HG03064 (cell line): ENCODE measurements at regions not wholly inside any gene's neighbourhood (a gene's known extent, or its start where the extent isn't known, plus 50 kb on each side); places are given as distances from the start of the nearest gene placed in this dataset.

Experiments
- ATAC-seq: cut with Tn5 transposase; IDR thresholded peaks from one replicate; pipeline ENCODE4 v1.9.1; 2021; ENCODE audit warnings: low read depth; ENCODE audit not compliant: unreplicated experiment

DNA sequence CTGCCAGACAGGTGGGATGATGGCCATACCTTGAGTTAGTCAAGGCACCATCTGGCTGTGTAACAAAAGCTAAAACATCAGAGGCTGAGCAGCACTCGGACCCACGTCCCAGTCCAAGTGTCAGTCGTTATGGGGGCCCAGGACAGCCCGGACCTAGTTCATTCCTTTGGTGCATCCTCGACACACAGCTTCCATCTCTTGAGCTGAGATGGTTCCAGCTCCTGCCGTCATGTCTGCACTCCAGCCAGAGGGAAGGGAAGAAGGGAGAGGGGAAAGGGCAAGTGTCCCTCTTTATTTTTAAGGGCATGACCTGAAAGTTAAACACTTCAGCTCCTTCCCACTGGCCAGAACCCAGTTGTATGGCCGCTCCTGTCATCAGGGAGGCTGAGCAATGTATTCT lies 218.0 kb downstream of the SEC14L1 start:
- ATAC-seq = no peak

DNA sequence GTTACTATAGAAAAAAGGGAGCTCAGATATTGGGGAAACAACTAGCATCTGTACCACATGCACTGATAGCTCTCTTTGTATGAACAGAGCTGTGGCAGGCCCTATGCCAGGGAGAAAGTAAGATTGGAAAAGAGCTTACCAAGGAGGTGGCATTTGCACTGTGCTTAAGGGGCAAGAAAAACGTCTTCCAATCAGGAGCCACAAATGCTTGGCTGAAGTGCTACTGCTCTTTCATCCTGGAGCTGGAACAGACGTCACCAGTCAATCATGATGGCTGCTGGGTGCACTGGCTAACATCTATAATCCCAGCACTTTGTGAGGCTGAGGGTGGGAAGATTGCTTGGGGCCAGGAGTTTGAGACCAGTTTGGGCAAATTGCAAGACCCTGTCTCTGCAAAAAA lies 218.5 kb downstream of the SEC14L1 start:
- no peak for ATAC-seq

DNA sequence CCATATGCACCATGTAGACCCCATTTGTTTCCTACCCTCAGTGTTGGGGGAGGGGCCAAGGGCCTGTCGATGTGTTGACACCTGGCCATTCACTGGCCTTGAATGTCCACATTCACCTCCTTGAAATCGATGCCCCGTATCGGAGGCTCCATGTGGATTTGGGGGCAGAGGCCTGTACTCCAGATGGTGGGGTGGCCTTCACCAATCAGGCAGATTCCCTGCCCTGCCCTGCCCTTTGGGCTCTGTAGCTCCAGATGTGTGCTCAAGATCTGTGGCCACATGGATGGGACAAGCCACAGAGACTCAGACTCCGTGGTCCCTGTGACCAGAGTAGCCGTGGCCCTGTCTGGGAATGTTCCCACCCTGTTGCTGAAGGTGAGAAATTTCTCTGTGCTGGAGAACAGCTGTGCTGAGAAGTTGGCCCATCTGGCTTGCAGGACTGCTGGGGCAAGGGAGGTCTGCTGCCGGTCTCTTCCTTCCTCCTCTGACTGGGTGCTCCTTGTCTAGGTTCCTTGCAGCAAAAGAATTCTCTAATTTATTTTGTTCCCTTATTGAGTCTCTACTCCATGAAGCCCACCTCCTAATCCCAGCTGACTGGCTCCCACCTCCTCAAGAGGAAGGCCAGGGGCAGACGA lies 221.3 kb downstream of the SEC14L1 start:
- no peak for ATAC-seq

DNA sequence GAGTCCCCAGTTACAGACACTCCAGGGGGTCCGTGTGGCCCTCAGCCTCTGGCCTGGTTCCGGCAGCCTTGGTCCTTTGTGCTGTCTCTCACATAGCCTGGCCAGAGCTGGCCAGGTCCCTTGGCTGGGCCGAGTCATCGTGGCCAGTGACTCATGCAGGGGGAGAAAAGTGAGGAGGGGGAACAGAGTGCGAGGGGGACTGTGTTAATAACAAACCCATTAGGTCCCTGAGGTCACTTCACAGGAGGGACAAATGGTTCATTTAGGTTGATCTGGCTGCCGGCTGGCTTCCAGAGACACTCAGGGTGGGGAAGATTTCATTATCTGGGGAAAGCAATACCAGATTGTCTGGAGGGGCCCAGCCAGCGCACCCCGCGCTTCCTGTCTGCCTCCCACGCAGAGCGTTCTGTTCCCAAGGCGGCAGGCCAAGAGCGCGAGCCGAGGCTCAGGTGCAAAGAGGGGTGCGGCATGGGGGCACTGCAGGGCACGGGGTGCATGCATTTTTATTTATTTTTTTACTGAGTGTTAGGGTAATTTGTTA lies 223.1 kb downstream of the SEC14L1 start:
- no peak for ATAC-seq

DNA sequence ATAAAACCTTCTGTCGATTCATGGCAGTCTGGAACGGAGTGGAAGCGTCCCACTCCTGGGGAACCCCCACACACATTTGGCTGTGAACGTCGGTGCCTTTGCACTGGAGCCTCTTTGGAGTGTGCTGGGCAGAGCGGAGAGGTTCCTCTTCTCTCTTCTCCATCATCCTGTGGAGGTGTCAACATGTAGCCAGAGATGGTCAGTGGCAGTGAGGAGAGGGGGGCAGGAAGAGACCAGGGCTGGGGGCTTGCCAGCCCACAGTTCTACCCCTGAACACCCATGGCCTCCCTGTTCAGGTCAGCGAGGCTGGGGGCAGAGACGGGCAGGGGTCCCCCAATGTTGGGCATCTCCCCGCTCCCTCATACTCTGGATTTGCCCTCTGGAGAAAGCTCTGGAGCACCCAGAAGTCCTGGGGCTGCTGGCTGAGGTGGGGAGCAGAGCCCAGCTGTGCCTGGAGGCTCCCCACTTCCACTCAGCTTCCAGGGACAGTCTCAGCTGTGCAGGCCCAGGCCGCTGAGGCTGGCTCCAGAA lies 223.7 kb downstream of the SEC14L1 start:
- ATAC-seq = no peak

DNA sequence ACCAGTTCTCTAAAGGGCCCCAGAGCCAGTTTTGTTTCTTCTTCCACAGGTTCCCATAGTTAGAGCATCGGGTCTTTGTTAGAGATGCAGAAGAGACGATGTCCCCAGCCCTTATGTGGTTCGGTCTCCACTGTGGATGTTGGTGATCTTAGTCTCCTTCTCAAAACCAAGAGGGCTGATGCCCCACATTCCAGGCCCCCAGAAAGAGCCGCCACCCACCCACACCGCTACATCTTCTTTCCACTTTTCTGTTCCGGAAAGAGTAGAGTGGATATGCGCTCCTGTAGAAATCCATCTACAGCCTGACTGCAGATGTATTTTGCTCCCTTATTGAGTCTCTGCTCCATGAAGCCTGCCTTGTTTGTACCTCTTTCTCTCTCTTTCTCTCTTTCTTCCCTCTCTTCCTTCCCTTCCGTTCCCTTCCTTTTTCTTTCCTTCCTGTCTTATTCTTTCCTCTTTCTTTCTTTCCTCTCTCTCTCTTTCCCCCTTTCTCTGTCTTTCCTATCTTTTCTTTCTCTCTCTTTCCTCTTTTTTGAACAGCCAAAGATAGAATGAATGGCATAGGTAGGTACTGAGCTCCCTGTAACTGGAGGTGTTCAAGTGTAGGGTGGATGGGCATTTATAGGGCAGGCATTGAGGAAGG lies 224.3 kb downstream of the SEC14L1 start:
- no peak for ATAC-seq

DNA sequence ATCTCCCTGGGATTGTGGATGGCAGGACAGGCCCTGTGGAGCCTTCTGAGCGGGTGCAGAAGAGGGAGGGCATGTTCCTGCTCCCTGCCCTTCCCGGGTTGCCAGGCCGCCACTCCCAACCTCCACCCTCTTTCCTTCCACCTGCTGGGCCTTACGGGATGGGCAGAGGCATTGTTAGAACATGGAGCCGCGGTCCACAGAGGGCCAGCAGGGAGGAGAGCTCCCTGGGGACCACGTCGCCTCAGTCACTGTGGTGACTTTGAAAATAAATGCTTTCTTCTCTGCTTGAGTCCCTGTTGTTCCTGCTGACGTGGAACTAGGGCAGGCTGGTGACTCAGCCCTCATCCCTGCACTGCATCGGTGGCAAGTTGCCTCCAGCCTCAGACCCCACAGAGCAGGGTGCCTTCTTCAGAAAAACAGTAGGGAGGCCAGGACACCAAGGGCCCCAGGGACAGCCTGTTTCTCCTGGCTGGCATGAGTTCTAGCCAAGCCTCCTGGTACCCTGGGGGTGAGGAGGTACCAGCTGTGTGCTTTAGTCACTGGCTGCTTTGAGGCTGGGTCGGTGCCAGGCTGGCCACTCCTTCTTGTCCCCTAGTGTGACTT lies 224.9 kb downstream of the SEC14L1 start:
- ATAC-seq = no peak

DNA sequence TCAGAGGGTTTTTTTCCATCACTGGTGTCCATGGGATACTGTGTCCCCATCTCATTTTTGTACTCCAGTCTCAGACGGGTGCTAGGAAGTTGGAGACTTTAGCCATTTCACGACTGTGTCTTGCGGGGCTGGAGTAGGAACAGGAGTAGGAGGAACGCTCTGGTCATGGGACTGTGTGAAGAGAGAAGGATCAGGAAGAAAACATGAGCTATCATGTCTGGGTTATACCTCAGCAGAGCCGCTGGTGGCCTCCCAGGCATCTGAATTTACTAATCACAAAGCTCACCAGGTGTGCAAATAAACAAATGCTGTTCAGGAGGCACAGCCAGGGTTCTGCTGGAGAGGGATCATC lies 225.4 kb downstream of the SEC14L1 start:
- no peak for ATAC-seq

DNA sequence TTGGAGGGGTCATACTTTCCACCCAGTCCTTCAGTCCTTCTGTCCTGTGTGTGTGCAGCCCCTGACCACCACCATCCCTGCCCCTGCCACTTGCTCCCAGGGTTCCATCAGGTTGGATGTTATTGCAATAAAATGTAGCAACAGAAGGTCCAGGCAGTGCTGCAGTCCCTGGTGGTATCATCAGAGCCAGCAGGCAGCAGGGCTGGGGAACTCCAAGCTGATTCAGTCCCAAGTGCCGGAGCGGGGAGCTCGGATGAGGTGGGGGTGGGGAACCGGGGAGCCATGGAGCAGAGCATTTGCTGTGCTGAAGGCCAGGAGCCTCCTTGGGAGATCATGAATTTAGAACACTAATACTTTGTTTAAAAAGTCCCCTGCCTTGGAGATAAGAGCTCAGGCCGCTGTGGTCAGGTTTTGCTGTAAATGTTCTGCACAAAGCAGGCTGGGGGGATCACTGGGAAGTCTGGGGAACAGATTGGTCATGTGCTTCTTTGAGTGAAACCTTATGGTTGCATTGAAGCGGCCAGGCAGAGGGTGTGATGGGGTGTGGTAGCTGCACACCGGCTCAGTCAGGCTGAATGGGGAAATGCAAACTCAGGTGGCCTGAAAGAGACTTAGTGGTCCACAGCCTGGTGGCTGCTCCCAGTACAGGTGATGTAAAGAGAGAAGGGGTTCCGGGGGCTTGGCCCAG lies 225.9 kb downstream of the SEC14L1 start:
- ATAC-seq = no peak

DNA sequence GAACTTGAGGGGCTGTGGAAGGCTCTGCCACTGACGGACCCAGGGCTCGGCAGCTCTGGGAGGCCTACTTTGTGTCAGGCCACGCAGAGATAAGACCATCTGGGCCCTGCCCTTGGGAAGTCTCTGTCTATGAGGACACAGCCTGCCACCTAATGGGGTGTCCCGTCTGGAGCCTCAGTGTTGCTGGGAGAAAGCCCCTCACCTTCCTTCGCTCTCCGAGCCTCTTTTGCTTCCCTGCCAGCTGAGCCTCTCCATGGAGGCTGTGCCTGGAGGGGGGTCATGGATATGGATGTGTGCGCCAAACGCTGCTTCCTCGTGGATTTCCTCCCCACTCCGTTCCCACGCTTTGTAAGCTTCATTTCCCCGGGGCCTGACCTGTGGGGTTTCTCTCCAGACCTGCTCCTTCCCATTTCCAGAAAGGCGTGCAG lies 228.8 kb downstream of the SEC14L1 start:
- ATAC-seq = no peak

DNA sequence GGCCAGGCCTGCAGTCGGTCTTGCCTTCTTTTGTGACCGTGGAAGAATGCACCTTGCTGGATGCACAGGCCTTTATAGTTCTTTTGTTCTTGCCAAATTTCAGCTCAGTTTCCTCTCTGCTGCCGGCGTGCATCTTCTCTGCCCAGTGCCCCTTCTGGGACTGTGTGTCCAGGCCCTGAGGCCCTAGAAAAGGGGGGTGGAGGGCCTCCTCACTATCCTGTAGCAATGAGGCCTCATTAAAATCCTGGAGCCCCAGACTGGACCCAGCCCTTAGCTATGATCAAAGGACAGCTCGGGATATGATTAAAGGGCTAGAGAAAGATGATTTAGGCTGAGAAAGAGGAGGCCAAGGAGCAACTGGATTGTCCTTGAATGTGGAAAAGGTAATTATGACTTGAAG lies 229.8 kb downstream of the SEC14L1 start:
- ATAC-seq = no peak

DNA sequence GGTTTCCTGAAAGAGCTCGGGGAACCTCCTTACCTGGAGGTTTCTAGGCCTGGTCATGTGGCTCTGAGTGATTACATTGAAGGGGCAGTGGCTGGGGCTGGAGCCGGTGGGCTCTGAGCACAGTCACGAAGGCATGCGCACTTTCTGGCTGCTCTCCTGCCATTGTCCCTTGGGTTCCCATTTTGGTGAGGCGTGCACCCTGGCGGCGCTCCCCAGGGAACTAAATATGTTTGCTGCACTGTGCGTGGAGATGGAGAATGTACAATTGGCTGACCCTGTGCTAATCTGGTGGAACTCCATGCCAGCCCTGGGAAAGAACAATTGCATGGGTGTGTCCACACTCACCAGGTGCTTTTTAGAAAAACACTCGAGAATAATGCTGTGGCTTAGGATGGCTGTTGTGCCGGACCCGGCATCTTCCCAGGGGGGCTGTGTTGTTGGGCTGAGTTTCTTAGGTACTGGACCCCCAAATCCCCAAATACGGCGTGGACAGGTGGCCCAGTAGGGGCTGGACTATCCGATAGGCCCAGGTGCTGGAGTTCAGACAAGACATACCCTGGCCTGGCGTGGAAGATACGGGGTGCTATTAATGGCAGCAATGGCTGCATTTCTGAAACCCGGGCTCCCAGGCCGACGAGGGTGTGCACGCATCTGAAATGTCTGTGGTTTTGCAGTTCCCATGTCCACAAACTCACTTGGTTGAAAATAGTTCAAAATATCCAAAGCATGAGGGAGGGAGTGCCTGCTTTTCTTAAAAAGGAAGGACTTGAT lies 230.5 kb downstream of the SEC14L1 start:
- no peak for ATAC-seq

DNA sequence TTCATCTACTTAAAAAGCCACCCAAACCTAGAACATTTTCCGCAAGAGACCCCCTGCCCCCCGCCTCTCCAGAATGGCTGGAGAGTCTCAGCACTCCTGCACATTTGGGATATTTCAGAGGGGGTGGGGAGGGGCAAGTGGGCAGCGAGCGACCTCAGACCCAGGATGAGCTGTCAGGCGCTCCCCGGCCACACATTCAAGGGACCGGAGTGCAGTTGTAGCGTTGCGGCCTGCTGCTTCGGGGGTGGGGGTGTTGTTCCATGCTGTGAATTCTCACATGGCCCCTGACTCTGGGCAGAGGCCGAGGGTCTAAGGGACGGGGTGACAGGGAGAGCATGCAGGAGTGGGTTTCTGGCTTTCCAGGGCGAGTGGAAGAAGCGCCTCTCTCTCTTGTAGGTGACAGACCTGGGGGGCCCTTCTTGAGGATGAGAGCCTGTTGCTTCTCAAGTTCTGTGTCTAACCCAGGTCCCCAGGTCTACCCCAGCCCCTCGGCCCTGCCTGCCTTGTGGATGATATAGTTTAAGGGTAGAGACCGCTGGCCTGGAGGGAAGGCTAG lies 231.2 kb downstream of the SEC14L1 start:
- ATAC-seq = no peak

DNA sequence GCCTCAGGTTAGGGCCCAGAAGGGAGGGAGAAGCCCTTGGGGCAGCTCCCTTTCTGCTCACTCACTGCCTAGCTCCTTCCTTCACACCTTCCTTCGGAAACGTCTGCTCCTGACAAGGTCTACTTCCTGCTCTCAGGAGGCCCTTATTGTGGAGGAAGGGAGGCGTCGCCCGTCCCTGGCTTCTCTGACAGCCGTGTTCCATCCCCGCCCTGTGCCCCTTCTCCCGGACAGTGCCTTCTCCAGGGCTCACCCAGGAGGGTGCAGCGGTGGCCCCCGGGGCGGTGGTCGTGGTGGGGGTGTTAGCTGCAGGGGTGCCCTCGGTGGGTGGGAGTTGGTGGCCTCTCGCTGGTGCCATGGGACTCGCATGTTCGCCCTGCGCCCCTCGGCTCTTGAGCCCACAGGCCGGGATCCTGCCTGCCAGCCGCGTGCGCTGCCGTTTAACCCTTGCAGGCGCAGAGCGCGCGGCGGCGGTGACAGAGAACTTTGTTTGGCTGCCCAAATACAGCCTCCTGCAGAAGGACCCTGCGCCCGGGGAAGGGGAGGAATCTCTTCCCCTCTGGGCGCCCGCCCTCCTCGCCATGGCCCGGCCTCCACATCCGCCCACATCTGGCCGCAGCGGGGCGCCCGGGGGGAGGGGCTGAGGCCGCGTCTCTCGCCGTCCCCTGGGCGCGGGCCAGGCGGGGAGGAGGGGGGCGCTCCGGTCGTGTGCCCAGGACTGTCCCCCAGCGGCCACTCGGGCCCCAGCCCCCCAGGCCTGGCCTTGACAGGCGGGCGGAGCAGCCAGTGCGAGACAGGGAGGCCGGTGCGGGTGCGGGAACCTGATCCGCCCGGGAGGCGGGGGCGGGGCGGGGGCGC lies 231.9 kb downstream of the SEC14L1 start:
- ATAC-seq = no peak

DNA sequence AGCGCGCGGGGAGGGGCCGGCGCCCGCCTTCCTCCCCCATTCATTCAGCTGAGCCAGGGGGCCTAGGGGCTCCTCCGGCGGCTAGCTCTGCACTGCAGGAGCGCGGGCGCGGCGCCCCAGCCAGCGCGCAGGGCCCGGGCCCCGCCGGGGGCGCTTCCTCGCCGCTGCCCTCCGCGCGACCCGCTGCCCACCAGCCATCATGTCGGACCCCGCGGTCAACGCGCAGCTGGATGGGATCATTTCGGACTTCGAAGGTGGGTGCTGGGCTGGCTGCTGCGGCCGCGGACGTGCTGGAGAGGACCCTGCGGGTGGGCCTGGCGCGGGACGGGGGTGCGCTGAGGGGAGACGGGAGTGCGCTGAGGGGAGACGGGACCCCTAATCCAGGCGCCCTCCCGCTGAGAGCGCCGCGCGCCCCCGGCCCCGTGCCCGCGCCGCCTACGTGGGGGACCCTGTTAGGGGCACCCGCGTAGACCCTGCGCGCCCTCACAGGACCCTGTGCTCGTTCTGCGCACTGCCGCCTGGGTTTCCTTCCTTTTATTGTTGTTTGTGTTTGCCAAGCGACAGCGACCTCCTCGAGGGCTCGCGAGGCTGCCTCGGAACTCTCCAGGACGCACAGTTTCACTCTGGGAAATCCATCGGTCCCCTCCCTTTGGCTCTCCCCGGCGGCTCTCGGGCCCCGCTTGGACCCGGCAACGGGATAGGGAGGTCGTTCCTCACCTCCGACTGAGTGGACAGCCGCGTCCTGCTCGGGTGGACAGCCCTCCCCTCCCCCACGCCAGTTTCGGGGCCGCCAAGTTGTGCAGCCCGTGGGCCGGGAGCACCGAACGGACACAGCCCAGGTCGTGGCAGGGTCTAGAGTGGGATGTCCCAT lies 232.8 kb downstream of the SEC14L1 start:
- ATAC-seq = no peak

DNA sequence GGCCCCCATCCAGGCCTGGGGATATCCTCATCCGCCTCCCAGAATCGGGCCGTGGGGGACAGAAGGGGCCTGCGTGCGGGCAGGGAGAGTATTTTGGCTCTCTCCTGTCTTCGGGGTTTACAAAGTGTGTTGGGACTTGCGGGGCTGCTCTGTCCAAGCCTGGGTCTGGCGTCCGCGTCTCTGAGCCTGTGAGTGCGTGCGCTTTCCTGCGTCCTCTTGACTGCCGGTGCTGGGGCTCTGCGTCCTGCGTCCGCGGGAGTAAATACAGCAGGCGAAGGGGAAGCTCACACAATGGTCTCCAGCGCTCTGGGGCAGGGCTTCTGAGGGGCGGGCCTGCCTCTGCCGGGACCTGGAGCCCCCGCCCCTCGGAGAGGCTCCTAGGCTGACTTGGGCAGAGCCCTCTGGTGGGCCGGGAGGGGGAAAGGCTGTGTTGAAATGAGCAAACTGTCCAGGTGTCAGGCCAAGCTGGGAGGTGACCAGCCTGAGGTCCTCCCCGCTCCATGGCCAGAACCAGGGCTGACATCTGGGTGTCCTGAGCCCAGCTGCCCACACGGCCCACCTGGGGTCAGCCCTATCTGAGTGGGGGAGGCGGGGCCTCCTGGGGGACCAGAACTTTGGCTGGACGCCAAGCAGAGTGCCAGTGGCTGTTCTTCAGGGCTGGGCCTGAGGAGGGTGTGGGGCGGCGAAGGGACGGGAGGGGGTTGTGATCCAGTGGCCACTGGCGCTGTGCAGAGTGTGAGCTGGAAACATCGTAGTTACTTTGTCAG lies 233.6 kb downstream of the SEC14L1 start:
- ATAC-seq = no peak

DNA sequence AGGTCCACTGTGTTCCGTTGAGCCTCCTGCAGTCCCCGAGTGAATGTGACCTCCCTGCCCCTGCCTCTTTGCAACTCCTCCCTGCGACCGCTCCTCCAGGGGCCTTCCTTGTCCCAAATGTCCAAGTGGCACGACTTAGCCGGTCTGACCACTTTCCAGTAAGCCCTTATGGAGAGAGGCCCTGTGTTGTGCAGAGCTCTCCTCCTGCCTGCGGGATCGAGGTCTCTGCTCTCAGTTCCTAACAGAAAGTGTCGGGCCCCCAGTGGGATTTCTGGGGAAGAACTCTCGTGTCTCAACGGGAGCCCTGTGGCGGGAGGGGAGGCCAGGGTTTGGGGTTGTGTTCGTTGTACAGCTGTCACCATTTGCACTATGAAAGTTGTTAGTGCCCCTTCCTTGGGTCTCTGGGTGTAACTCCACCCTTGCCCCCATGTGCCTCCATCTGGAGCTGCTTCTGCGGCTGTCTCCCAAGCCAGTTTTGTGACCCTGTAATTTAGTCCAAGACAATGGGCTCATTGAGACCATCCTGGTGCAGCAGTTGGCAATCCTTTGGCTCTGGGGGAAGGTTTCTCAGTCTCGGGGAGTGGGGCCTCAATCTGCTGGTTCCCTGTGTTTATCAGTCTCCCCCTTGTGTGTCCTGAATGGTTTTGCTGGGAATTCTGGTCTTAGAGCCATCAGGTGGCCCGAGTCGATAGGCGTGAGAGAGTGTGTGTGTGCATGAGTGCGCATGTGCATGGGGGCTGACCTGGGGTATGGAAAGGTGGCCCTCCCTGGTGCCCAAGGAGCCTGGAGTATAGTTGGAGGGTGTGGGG lies 234.5 kb downstream of the SEC14L1 start:
- no peak for ATAC-seq
